Naive thymus-derived CD4-positive, alpha-beta T cell (primary cell): ENCODE measurements at regions not wholly inside any gene's neighbourhood (a gene's known extent, or its start where the extent isn't known, plus 50 kb on each side); places are given as distances from the start of the nearest gene placed in this dataset.

Source experiments
- ATAC-seq: fragments of 150-1000 bp; cut with Tn5 transposase; 2 replicates; pipeline ENCODE4 v1.10.0; 2021; ENCODE audit warnings: mild to moderate bottlenecking, moderate library complexity
- CTCF ChIA-PET: fragments of 350-600 bp; sonication (Branson Sonifier 250); formaldehyde crosslinking; loops from one replicate; lab custom pipeline; 2021; ENCODE audit warnings: antibody characterized with exemption; lab: Charles Lee
- POLR2A ChIA-PET: fragments of 350-600 bp; sonication (Branson Sonifier 250); formaldehyde crosslinking; loops from one replicate; lab custom pipeline; 2021; ENCODE audit warnings: antibody characterized with exemption, inconsistent platforms; lab: Charles Lee
- DNase-seq, 9 donors: peaks; one replicate each; pipeline versions ENCODE4 v3.0.0 to v3.0.0-alpha.2; 2020 to 2022; ENCODE audit warnings: mixed read lengths in 1 of 9
- H3K27ac ChIP-seq: one replicate; pipeline ENCODE4 v1.7.0; 2013; ENCODE audit warnings: mild to moderate bottlenecking, low read depth, low read length, moderate library complexity
- H3K27me3 ChIP-seq, 2 donors: one replicate each; pipeline ENCODE4 v1.7.0; 2013; ENCODE audit warnings: low read length in 2 of 2, mild to moderate bottlenecking in 2 of 2, moderate library complexity in 2 of 2; ENCODE audit not compliant: control insufficient read depth in 2 of 2, insufficient read depth in 2 of 2
- H3K36me3 ChIP-seq, 3 experiments: 1 replicate in 2 of 3; 2 replicates in 1 of 3; pipeline ENCODE4 v1.7.0; 2013; ENCODE audit warnings: low read length in 3 of 3, mild to moderate bottlenecking in 3 of 3, moderate library complexity in 1 of 3; ENCODE audit not compliant: insufficient read depth in 3 of 3, control insufficient read depth in 2 of 3
- H3K4me1 ChIP-seq, 2 donors: one replicate each; pipeline ENCODE4 v1.7.0; 2013; ENCODE audit warnings: low read length in 2 of 2, mild to moderate bottlenecking in 2 of 2, moderate library complexity in 1 of 2; ENCODE audit not compliant: control insufficient read depth in 2 of 2, insufficient read depth in 2 of 2
- H3K4me3 ChIP-seq: 2 replicates; pipeline ENCODE4 v1.7.0; 2013; ENCODE audit warnings: mild to moderate bottlenecking, low read length
- H3K9me3 ChIP-seq, 3 experiments: 1 replicate in 2 of 3; 2 replicates in 1 of 3; pipeline ENCODE4 v1.7.0; 2013; ENCODE audit warnings: low read length in 3 of 3; ENCODE audit not compliant: control insufficient read depth in 2 of 3
- H3K27ac Mint-ChIP-seq, 9 donors: one replicate each; pipeline ENCODE4 v1.8.0; 2020 to 2022; ENCODE audit warnings: mixed read lengths in 9 of 9, mild to moderate bottlenecking in 8 of 9, moderate library complexity in 5 of 9, inconsistent platforms in 2 of 9
- H3K27me3 Mint-ChIP-seq, 5 donors: one replicate each; pipeline ENCODE4 v1.8.0; 2021 to 2022; ENCODE audit warnings: mixed read lengths in 5 of 5, mild to moderate bottlenecking in 1 of 5
- H3K36me3 Mint-ChIP-seq, 5 donors: one replicate each; pipeline ENCODE4 v1.8.0; 2020 to 2022; ENCODE audit warnings: mixed read lengths in 5 of 5, mild to moderate bottlenecking in 3 of 5, inconsistent platforms in 1 of 5
- H3K4me1 Mint-ChIP-seq, 7 donors: one replicate each; pipeline ENCODE4 v1.8.0; 2020 to 2022; ENCODE audit warnings: mixed read lengths in 7 of 7, mild to moderate bottlenecking in 3 of 7, inconsistent platforms in 1 of 7
- H3K4me3 Mint-ChIP-seq, 10 donors: one replicate each; pipeline ENCODE4 v1.8.0; 2020 to 2022; ENCODE audit warnings: mild to moderate bottlenecking in 10 of 10, mixed read lengths in 10 of 10, moderate library complexity in 6 of 10, inconsistent platforms in 2 of 10
- H3K9me3 Mint-ChIP-seq, 11 donors: one replicate each; pipeline ENCODE4 v1.8.0; 2020 to 2022; ENCODE audit warnings: mixed read lengths in 11 of 11, mild to moderate bottlenecking in 4 of 11, inconsistent platforms in 1 of 11, moderate library complexity in 1 of 11
- intact Hi-C, 2 donors: fragments of 100-400 bp; cut with micrococcal nuclease; formaldehyde crosslinking; loops; one replicate each; pipeline ENCODE4 v1.15.1; 2023

- H3K36me3 ChIP-seq = no peaks in the 10 kb centered on the region
- ATAC-seq = no peak
- no peaks in the 10 kb centered on the region for H3K27me3 ChIP-seq
- H3K4me3 ChIP-seq = no peak overlapping the region
- no peaks in the 10 kb centered on the region for H3K36me3 Mint-ChIP-seq
- POLR2A ChIA-PET = no interaction called here
- no peak for DNase-seq
- no peaks in the 10 kb centered on the region for H3K27me3 Mint-ChIP-seq
- intact Hi-C loops = no loop called here
- H3K9me3 Mint-ChIP-seq = peaks cover 0 to 11% (median 4%) of the 10 kb centered on the region in 11 donors
- no peak overlapping the region for H3K4me3 Mint-ChIP-seq
- H3K27ac Mint-ChIP-seq = no peak overlapping the region
- no peak overlapping the region for H3K27ac ChIP-seq
- H3K9me3 ChIP-seq = no peaks in the 10 kb centered on the region
- no peaks in the 10 kb centered on the region for H3K4me1 ChIP-seq
- no peaks in the 10 kb centered on the region for H3K4me1 Mint-ChIP-seq
- CTCF ChIA-PET = no interaction called here
These were observed 513.7 kb upstream of the EPHA6 start for GRCh38 chr3:96300743-96301142.

DNA sequence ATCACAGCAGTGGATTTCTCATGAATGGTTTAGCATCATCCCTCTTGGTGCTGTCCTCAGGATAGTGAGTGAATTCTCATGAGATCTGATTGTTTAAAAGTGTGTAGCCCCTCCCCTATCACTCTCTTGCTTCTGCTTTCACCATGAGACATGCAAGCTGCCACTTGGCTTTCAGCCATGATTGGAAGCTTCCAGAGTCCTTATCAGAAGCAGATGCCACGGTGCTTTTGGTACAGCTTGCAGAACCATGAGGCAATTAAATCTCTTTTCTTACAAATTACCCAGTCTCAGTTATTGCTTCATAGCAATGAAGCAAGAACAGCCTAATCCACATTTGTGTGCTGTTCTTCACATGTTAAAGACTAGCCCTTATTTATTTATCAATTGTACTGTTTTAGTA lies 495.2 kb upstream of the EPHA6 start:
- Mint-ChIP-seq H3K4me3 (no peak overlapping the region), H3K9me3 (peaks cover 0 to 15% (median 5%) of the 10 kb centered on the region in 11 donors), H3K27me3 (no peaks in the 10 kb centered on the region), H3K4me1 (no peaks in the 10 kb centered on the region), H3K36me3 (no peaks in the 10 kb centered on the region), H3K27ac (no peak overlapping the region)
- Histone ChIP-seq H3K4me1 (no peaks in the 10 kb centered on the region), H3K4me3 (no peak overlapping the region), H3K36me3 (no peaks in the 10 kb centered on the region), H3K9me3 (no peaks in the 10 kb centered on the region), H3K27ac (no peak overlapping the region), H3K27me3 (no peaks in the 10 kb centered on the region)
- intact Hi-C loops = no loop called here
- DNase-seq = no peak
- ChIA-PET CTCF (no interaction called here), POLR2A (no interaction called here)
- ATAC-seq = no peak

GRCh38 chr3:96324087-96324486 lies 490.3 kb upstream of the EPHA6 start:
- Mint-ChIP-seq H3K36me3 (no peaks in the 10 kb centered on the region), H3K4me3 (no peak overlapping the region), H3K9me3 (peaks cover 0 to 8% (median 2%) of the 10 kb centered on the region in 11 donors), H3K27ac (no peak overlapping the region), H3K4me1 (no peaks in the 10 kb centered on the region), H3K27me3 (no peaks in the 10 kb centered on the region)
- intact Hi-C loops = no loop called here
- Histone ChIP-seq H3K27ac (no peak overlapping the region), H3K4me1 (no peaks in the 10 kb centered on the region), H3K9me3 (no peaks in the 10 kb centered on the region), H3K4me3 (no peak overlapping the region), H3K36me3 (no peaks in the 10 kb centered on the region), H3K27me3 (no peaks in the 10 kb centered on the region)
- no peak for ATAC-seq
- ChIA-PET CTCF (interaction anchor here (0.5 to 0.6 kb wide), 2 partner anchors 13 to 446 kb away, joined by 3 to 4 read pairs; no protein-coding TSS in a partner anchor), POLR2A (no interaction called here)
- no peak for DNase-seq

DNA sequence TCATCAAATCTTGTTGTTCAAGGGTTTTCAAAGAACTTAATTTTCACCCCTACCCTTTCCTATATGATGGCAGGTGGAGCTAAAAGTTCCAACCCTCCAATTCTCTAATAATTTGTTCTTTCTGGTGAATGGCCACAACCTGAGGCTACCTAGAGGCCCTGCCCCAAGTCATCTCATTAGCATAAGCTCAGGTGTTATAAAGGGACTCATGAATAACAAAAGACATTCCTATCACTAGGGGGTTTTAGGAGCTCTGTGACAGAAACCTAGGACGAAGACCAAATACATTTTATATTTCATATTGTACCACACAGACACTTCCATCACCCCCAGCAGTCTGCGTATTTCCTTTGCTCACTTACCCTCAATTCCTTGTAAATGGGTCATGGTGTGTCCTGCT lies 483.6 kb upstream of the EPHA6 start:
- Mint-ChIP-seq H3K27me3 (no peaks in the 10 kb centered on the region), H3K9me3 (peaks cover 0 to 8% (median 2%) of the 10 kb centered on the region in 11 donors), H3K4me1 (no peaks in the 10 kb centered on the region), H3K27ac (no peak overlapping the region), H3K4me3 (no peak overlapping the region), H3K36me3 (no peaks in the 10 kb centered on the region)
- CTCF ChIA-PET = no interaction called here
- Histone ChIP-seq H3K4me3 (no peak overlapping the region), H3K4me1 (no peaks in the 10 kb centered on the region), H3K36me3 (no peaks in the 10 kb centered on the region), H3K9me3 (no peaks in the 10 kb centered on the region), H3K27ac (no peak overlapping the region), H3K27me3 (no peaks in the 10 kb centered on the region)
- intact Hi-C loops = no loop called here
- POLR2A ChIA-PET = no interaction called here
- ATAC-seq = no peak
- no peak for DNase-seq

- Mint-ChIP-seq H3K4me1 (no peaks in the 10 kb centered on the region), H3K27me3 (no peaks in the 10 kb centered on the region), H3K36me3 (no peaks in the 10 kb centered on the region), H3K27ac (no peak overlapping the region), H3K9me3 (peaks cover 0 to 8% (median 2%) of the 10 kb centered on the region in 11 donors), H3K4me3 (no peak overlapping the region)
- Histone ChIP-seq H3K36me3 (no peaks in the 10 kb centered on the region), H3K27ac (no peak overlapping the region), H3K9me3 (no peaks in the 10 kb centered on the region), H3K4me3 (no peak overlapping the region), H3K4me1 (no peaks in the 10 kb centered on the region), H3K27me3 (no peaks in the 10 kb centered on the region)
- ChIA-PET CTCF (no interaction called here), POLR2A (no interaction called here)
- DNase-seq (no peak), ATAC-seq (no peak)
- intact Hi-C loops = no loop called here
These were observed 483.1 kb upstream of the EPHA6 start for GRCh38 chr3:96331341-96331740.

GRCh38 chr3:96334779-96335178 lies 479.6 kb upstream of the EPHA6 start:
- no peaks in the 10 kb centered on the region for H3K9me3 ChIP-seq
- Mint-ChIP-seq H3K36me3 (no peaks in the 10 kb centered on the region), H3K27ac (no peak overlapping the region), H3K9me3 (peaks cover 0 to 8% (median 4%) of the 10 kb centered on the region in 11 donors), H3K4me3 (no peak overlapping the region), H3K27me3 (no peaks in the 10 kb centered on the region), H3K4me1 (no peaks in the 10 kb centered on the region)
- CTCF ChIA-PET = no interaction called here
- ATAC-seq = no peak
- no peak overlapping the region for H3K4me3 ChIP-seq
- H3K4me1 ChIP-seq = no peaks in the 10 kb centered on the region
- H3K36me3 ChIP-seq = no peaks in the 10 kb centered on the region
- H3K27ac ChIP-seq = no peak overlapping the region
- POLR2A ChIA-PET = no interaction called here
- no peak for DNase-seq
- intact Hi-C loops = no loop called here
- H3K27me3 ChIP-seq = no peaks in the 10 kb centered on the region

DNA sequence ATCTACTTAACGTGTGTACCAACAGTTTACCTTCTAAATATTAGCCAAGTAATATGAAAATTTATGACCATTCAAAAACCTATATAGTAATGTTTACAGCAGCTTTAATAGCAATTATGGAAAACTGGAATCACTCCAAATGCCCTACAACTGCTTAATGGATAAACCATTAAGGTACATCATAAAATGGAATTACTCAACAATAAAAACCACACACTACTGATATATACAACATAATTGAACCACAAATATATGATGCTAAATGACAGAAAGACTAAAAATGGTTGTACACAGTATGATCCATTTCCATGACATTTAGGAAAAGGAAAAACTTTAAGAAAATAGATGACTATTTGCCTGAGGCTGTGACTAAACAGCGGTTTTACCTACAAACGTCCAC lies 467.1 kb upstream of the EPHA6 start:
- DNase-seq (no peak), ATAC-seq (no peak)
- Histone ChIP-seq H3K9me3 (no peaks in the 10 kb centered on the region), H3K4me1 (no peaks in the 10 kb centered on the region), H3K27me3 (no peaks in the 10 kb centered on the region), H3K4me3 (no peak overlapping the region), H3K36me3 (no peaks in the 10 kb centered on the region), H3K27ac (no peak overlapping the region)
- POLR2A ChIA-PET = no interaction called here
- intact Hi-C loops = no loop called here
- H3K9me3 Mint-ChIP-seq = peaks cover 0 to 23% (median 3%) of the 10 kb centered on the region in 11 donors
- no peak overlapping the region for H3K27ac Mint-ChIP-seq
- CTCF ChIA-PET = interaction anchor here (0.6 kb wide), 1 partner anchor 35 kb away, joined by 3 read pairs; no protein-coding TSS in a partner anchor
- H3K36me3 Mint-ChIP-seq = no peaks in the 10 kb centered on the region
- H3K27me3 Mint-ChIP-seq = no peaks in the 10 kb centered on the region
- H3K4me1 Mint-ChIP-seq = no peaks in the 10 kb centered on the region
- H3K4me3 Mint-ChIP-seq = no peak overlapping the region
